ENCODE measurements at regions not wholly inside any gene's neighbourhood (a gene's known extent, or its start where the extent isn't known, plus 50 kb on each side); places are given as distances from the start of the nearest gene placed in this dataset.

DNA sequence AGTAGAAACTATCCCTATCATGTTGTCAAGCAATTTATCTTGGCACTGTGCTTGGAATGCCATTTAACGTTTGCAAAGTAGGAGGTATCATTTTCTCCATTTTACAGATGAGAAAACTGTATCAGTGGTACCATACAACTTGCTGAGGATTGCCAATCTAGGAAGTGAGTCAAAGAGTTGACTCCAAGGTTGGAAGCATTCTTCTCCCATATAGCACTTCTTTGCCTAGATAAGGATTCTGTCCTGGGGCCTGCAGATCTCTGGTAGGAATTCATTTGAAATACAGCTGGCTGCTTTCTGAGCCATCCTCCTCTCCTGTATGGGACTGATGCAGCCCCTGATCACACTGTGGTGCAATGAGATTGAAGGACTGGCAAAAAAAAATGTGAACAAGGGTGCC, 170.2 kb downstream of the ALDH1A2 start:
- TF ChIP-seq POLR2A (IDR thresholded peaks at IDR 0.05; ENCODE audit: control extremely low read depth in 1 of 2, low read depth in 2 of 2, low read length in 2 of 2) (no peak), ATF3 (IDR thresholded peaks at IDR 0.05; ENCODE audit: insufficient read depth, low read depth, low read length) (no peak), EP300 (IDR thresholded peaks at IDR 0.05; ENCODE audit: borderline replicate concordance in 1 of 2, low read depth in 2 of 2, low read length in 2 of 2) (no peak), RFX5 (IDR thresholded peaks at IDR 0.05; ENCODE audit: borderline replicate concordance, low read depth, low read length) (no peak)
- TF ChIP-seq, protein P1, sequence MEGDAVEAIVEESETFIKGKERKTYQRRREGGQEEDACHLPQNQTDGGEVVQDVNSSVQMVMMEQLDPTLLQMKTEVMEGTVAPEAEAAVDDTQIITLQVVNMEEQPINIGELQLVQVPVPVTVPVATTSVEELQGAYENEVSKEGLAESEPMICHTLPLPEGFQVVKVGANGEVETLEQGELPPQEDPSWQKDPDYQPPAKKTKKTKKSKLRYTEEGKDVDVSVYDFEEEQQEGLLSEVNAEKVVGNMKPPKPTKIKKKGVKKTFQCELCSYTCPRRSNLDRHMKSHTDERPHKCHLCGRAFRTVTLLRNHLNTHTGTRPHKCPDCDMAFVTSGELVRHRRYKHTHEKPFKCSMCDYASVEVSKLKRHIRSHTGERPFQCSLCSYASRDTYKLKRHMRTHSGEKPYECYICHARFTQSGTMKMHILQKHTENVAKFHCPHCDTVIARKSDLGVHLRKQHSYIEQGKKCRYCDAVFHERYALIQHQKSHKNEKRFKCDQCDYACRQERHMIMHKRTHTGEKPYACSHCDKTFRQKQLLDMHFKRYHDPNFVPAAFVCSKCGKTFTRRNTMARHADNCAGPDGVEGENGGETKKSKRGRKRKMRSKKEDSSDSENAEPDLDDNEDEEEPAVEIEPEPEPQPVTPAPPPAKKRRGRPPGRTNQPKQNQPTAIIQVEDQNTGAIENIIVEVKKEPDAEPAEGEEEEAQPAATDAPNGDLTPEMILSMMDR (IDR thresholded peaks at IDR 0.05; ENCODE audit: control extremely low read depth in 1 of 3, insufficient read depth in 1 of 3, low read depth in 1 of 3, low read length in 3 of 3), result no peak

Data from H1 (cell line).